ENCODE measurements at regions not wholly inside any gene's neighbourhood (a gene's known extent, or its start where the extent isn't known, plus 50 kb on each side); places are given as distances from the start of the nearest gene placed in this dataset.

- no peak for DNase-seq
Observed at GRCh38 chr7:41275255-41275654, 427.6 kb downstream of the INHBA start.

GRCh38 chr7:41274179-41274578 lies 428.7 kb downstream of the INHBA start:
- DNase-seq, result no peak

- DNase-seq, result no peak
Observed at GRCh38 chr7:41272664-41273063, 430.2 kb downstream of the INHBA start.

GRCh38 chr7:41268878-41269277 lies 434.0 kb downstream of the INHBA start:
- DNase-seq, result no peak

- DNase-seq, result no peak
Observed at GRCh38 chr7:41261080-41261479, 441.8 kb downstream of the INHBA start.

- DNase-seq, result no peak
Observed at GRCh38 chr7:41257660-41258059, 445.2 kb downstream of the INHBA start.

GRCh38 chr7:41256186-41256945 lies 446.5 kb downstream of the INHBA start:
- no peak for DNase-seq

- no peak for DNase-seq
Observed at GRCh38 chr7:41255716-41256115, 447.2 kb downstream of the INHBA start.

- DNase-seq, result no peak
Observed at GRCh38 chr7:41255113-41255512, 447.8 kb downstream of the INHBA start.

GRCh38 chr7:41252957-41253356 lies 449.9 kb downstream of the INHBA start:
- no peak for DNase-seq

GRCh38 chr7:41252551-41252950 lies 450.3 kb downstream of the INHBA start:
- DNase-seq, result no peak

GRCh38 chr7:41247143-41247865 lies 455.6 kb downstream of the INHBA start:
- no peak for DNase-seq

- no peak for DNase-seq
Observed at GRCh38 chr7:41245916-41246315, 457.0 kb downstream of the INHBA start.

- DNase-seq, result no peak
Observed at GRCh38 chr7:41244246-41244645, 458.6 kb downstream of the INHBA start.

GRCh38 chr7:41241641-41242040 lies 461.2 kb downstream of the INHBA start:
- DNase-seq, result no peak

- DNase-seq, result no peak
Observed at GRCh38 chr7:41239596-41239995, 463.3 kb downstream of the INHBA start.

GRCh38 chr7:41238851-41239331 lies 464.0 kb downstream of the INHBA start:
- DNase-seq, result no peak

- no peak for DNase-seq
Observed at GRCh38 chr7:41237956-41238355, 464.9 kb downstream of the INHBA start.

- DNase-seq, result no peak
Observed at GRCh38 chr7:41232086-41232485, 470.8 kb downstream of the INHBA start.

GRCh38 chr7:41224063-41224763 lies 478.7 kb downstream of the INHBA start:
- no peak for DNase-seq

GRCh38 chr7:41222746-41223145 lies 480.1 kb downstream of the INHBA start:
- no peak for DNase-seq

GRCh38 chr7:41220266-41220665 lies 482.6 kb downstream of the INHBA start:
- no peak for DNase-seq

- DNase-seq, result no peak
Observed at GRCh38 chr7:41219276-41219675, 483.6 kb downstream of the INHBA start.

- no peak for DNase-seq
Observed at GRCh38 chr7:41217306-41217705, 485.6 kb downstream of the INHBA start.
